GM21576 (cell line): ENCODE measurements at regions not wholly inside any gene's neighbourhood (a gene's known extent, or its start where the extent isn't known, plus 50 kb on each side); places are given as distances from the start of the nearest gene placed in this dataset.
"Not testable (repeated sequence)": the region's sequence is repeated elsewhere in the genome, so short reads cannot be mapped to it uniquely, and the experiment has no call there.

Experiments used
- ATAC-seq: cut with Tn5 transposase; IDR thresholded peaks from one replicate; pipeline ENCODE4 v1.9.1; 2021; ENCODE audit warnings: mild to moderate bottlenecking, moderate library complexity; ENCODE audit not compliant: unreplicated experiment

- ATAC-seq, result no peak
These were observed 122.1 kb upstream of the IQSEC1 start for GRCh38 chr3:13195374-13195773.

- no peak for ATAC-seq
These were observed 121.3 kb upstream of the IQSEC1 start for GRCh38 chr3:13194285-13195209.

GRCh38 chr3:13193320-13194284, 120.4 kb upstream of the IQSEC1 start:
- no peak for ATAC-seq

- no peak for ATAC-seq
These were observed 119.4 kb upstream of the IQSEC1 start for GRCh38 chr3:13192471-13193213.

- ATAC-seq, result no peak
These were observed 117.8 kb upstream of the IQSEC1 start for GRCh38 chr3:13191016-13191415.

GRCh38 chr3:13190378-13190765, 117.1 kb upstream of the IQSEC1 start:
- ATAC-seq, result no peak

GRCh38 chr3:13189639-13190377, 116.6 kb upstream of the IQSEC1 start:
- no peak for ATAC-seq

- ATAC-seq, result no peak
These were observed 115.7 kb upstream of the IQSEC1 start for GRCh38 chr3:13188975-13189374.

GRCh38 chr3:13188181-13188779, 115.1 kb upstream of the IQSEC1 start:
- no peak for ATAC-seq

GRCh38 chr3:13187593-13187992, 114.4 kb upstream of the IQSEC1 start:
- ATAC-seq, result no peak

GRCh38 chr3:13186435-13186815, 113.2 kb upstream of the IQSEC1 start:
- no peak for ATAC-seq

- no peak for ATAC-seq
These were observed 112.7 kb upstream of the IQSEC1 start for GRCh38 chr3:13185737-13186434.

GRCh38 chr3:13179582-13180210, 106.5 kb upstream of the IQSEC1 start:
- ATAC-seq, result not testable (repeated sequence)

GRCh38 chr3:13179181-13179580, 106.0 kb upstream of the IQSEC1 start:
- ATAC-seq, result no peak

- no peak for ATAC-seq
These were observed 104.9 kb upstream of the IQSEC1 start for GRCh38 chr3:13178107-13178506.

GRCh38 chr3:13177641-13178040, 104.4 kb upstream of the IQSEC1 start:
- no peak for ATAC-seq

GRCh38 chr3:13177236-13177635, 104.0 kb upstream of the IQSEC1 start:
- no peak for ATAC-seq

GRCh38 chr3:13176445-13176844, 103.2 kb upstream of the IQSEC1 start:
- ATAC-seq, result no peak

- ATAC-seq, result no peak
These were observed 101.5 kb upstream of the IQSEC1 start for GRCh38 chr3:13174803-13175135.
